ENCODE measurements at regions not wholly inside any gene's neighbourhood (a gene's known extent, or its start where the extent isn't known, plus 50 kb on each side); places are given as distances from the start of the nearest gene placed in this dataset.

DNA sequence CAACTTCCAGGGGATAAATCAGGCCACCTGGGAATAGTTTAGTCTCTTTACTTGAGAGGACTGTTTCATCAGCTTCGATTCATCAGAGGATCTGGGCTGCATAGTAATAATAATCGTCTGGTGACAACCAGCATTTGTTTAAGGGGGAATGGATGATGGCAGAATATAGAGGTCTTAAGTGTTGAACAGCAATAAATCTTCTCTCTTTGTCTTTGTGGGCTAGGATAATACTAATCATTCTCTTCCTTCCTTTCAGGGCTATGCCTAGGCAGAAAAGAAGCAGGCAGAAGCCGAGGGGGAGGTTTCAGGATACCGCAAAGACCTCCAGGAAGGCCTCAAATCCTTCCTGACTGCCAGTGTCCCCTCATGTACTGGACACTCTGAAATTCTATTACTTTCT, 150.4 kb upstream of the GAREM1 start:
- no peak for DNase-seq (ENCODE audit: low spot score)

DNA sequence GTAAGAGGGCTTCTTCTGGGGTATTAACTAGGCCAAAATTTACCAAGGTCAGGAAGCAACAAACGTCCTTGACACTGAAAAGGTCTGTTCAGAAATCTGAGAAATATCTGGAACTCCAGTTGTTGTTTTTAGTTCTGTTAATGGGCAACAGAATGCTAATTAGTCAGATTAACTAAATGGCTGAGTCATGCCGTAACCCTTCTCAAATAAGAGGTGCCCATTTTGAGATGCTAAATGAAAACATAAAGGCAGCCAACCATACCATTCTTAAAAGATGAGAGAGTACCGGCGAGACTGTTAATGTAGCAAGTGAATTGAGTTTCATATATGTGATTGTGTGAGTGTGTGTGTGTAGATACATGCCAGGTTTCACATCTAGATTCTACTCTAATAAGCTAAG, 147.9 kb upstream of the GAREM1 start:
- no peak for DNase-seq (ENCODE audit: low spot score)

DNA sequence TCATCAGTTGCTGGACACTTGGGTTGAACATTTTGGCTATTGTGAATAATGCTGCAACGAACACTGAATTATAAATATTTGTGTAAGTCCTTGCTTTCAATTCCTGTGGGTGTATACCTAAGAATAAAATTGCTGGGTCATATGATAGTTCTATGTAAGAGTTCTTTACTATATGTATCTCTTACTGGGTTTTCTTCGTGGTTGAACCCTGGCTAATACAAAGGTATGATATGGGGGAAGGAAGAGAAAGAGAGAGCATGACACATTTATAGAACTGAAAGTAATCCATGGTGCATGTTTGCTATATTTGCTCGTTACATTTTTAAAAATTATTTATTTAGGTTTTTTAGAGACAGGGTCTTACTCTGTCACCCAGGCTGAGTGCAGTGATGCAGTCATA, 143.1 kb upstream of the GAREM1 start:
- no peak for DNase-seq (ENCODE audit: low spot score)

DNA sequence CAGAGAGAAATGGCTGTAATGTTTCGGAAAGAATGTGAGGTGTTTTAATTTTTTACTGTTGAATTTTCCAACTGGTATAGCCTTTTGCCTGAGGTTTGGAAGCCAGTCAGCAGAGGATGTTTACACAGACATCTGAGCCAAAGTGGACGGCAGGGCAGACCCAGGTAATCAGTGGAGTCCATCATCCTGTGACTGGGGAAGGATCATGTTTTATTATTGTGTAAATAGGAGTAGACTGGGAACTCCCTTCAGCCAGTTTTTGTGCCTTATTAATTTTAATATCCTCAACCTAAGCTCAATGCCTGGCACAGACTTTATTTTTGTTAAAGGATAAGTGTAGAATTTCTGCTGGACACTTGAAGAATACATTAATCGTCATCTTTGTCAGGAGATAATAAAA, 142.0 kb upstream of the GAREM1 start:
- DNase-seq (ENCODE audit: low spot score), result no peak

DNA sequence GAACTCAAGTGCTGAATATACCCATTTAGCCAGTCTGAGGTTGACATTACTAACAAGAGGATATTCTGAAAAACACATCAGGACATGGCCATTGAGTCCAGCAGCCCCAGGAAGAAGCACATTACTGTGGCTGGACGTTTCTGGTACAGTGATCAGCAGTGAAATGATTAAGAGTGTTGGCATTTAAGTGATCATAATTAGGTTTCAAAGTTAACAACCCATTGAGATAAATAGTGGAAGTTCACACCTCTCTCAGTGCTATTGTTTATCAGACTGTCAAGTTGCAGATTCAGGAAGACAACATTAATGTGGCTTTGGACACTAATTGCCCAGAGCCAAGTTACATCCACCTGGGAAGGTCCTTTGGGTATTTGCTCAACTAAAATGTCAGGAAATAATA, 139.5 kb upstream of the GAREM1 start:
- no peak for DNase-seq (ENCODE audit: low spot score)

DNA sequence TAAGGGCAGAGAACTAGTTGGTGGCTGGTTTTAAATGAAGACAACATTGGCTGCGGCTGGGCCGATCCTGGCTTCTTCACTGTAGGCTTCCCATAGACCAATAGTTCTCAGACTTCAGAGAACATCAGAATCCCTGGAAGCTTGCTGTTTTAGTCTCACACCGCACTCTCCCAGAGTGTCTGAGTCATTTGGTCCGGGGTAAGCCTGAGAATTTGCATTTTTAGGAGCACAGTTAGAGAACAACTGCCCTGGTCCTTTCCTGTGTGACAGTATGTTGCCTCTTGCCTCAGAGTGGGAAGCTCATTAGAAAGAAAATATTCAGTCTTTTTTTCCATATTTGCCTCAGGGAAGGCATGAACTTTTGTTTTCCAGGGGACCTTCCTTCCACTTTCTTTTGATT, 137.1 kb upstream of the GAREM1 start:
- DNase-seq (ENCODE audit: low spot score), result no peak

DNA sequence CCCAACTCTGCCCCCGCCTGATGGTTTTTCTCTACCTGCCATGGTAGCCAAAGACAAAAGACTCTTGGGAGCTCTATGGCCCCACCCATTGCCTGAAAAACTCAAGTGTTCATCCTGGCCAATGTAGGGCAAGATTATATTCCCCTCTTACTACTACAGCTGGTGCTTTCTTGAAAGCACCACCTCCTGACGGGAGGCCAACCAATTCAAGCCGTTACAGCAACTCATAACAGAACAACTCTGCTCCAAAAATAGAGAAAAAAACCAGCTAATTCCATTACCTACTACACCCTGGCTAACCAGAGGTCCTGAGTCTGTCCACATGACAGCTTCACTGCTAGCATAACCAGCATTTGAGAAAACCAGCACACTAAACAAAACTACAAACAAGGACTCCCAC, 127.5 kb upstream of the GAREM1 start:
- DNase-seq (ENCODE audit: low spot score), result no peak

DNA sequence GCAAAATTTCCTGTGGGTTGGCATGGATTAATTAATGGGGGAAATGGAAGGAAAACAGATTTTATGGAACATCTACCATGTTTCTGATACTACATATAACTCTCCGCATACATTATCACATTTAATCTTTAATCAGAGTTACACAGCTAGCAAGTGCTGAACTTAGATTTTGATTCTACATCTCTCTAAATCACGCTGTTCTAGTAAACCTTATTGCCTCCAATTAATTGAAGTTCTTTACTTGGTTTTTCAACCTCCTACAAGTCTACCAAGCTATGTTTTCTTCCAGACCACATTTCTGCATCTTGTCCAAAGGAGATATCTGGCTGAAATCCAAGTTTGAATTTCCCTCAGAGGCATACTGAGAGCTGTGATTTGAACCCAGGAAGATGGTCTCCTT, 125.8 kb upstream of the GAREM1 start:
- DNase-seq (ENCODE audit: low spot score), result no peak

DNA sequence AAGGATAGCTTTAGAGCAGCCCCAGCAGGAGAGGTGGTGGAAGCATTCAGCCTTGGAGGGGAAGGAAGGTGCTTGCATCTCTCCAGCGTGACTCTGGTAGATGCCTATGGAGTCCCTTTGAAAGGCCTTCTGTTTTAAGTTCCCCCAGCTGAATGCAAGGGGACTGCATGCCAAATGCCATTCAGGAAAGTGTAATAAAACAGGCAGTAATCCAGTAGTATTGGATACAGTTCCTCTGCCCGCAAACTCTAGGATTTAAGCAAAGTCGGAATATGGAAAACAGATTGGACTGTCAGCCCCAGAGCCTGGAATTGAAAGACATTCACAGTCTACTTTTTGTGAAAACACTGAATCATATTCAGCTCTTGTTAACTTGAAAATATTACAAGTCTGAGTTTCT, 125.2 kb upstream of the GAREM1 start:
- no peak for DNase-seq (ENCODE audit: low spot score)

DNA sequence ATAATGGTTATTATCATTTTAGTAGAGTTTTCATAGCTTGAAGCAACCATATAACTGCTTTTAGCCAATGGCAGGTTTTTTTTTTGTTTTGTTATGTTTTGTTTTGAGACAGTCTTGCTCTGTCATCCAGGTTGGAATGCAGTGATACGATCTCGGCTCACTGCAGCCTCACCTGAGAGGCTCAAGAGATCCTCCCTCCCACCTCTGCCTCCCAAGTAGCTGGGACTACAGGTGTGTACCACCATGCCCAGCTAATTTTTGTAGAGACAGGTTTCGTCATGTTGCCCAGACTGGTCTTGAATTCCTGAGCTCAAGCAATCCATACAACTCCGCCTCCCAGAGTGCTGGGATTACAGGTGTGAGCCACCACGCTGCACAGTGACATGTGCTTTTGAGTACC, 117.5 kb upstream of the GAREM1 start:
- no peak for DNase-seq (ENCODE audit: low spot score)

DNA sequence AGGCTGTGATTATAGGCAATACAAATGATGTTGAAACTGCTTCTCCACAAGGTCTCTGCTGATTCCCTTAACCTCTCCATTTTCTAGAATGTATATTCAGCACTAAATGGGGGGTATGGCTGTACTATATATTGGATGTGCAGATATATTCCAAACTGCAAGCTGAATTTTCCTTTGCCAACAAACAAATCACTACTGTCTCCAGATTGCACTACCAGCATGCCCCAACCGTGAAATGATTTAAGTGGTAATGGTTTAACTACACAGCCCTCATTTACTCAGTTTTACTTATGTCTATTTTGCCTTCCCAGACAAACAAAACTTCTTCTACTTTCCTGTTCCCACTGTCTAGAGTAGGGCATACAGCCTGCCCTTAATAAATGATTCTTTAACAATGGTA, 112.7 kb upstream of the GAREM1 start:
- DNase-seq (ENCODE audit: low spot score), result no peak

DNA sequence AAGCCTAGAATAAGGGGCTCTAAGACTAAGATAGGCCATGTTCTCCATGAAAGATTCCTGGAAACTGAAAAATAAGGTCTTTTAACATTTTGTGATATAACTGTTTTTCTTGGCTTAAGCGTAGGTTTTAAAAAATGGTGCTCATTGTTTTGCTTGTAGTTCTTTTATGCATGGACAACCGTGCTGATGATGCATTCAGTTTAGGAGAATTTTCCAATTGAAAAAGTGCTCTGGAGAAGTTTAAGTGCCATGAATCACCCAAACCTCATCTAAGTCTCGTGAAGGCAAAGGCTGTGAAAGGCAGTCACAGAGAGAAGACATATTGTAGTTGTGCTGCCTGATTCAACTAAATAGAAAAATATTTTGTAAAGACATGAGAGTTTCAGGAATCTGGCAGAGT, 111.8 kb upstream of the GAREM1 start:
- DNase-seq (ENCODE audit: low spot score), result no peak

DNA sequence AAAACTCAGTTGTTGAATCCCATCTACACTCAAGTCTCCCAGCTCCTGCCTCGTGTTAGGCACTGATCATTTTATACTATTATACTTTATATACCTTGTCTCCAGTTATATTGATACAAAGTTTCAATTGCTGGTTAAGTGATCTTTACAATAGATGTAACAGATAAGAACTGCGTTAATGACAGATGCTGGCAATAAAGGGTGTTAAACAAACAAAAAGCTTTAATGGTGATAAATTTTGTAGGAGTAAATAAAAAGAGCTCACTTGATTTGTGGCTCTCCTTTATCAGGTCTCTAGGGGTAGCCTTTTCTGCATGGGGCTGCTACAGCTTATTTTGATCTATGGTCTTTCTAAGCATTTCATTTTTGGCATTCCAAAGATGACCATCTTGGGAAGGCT, 106.9 kb upstream of the GAREM1 start:
- DNase-seq (ENCODE audit: low spot score), result no peak

DNA sequence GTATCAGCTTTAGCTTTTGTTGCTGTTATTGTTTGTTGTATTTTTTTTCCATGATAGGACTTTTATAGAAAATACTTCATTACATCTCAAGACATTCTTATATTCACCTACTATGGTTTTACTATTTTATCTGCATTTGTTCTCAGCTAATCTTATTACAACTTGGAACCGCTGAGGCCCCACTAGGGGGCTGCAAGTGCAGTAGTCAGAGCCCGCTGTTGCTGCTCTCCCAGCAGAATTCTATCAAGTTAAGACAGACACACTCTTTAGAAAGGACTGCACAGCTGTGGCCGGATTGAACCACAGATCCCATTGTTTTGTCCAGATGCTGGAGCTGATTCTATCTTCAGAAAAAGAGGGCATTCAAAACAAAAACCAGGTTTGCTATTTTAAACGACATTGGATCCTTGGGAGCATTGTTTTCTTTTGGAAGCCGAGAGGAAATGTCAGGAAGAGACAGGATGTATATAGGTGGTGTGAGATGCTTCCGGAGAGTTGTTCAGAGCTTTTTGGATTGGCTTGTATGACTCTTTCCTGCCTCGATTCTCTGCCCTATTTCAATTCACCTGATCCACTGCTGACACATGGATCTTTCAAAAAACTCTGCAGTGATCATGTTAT, 105.7 kb upstream of the GAREM1 start:
- DNase-seq (ENCODE audit: low spot score), result peak; percentile 2

DNA sequence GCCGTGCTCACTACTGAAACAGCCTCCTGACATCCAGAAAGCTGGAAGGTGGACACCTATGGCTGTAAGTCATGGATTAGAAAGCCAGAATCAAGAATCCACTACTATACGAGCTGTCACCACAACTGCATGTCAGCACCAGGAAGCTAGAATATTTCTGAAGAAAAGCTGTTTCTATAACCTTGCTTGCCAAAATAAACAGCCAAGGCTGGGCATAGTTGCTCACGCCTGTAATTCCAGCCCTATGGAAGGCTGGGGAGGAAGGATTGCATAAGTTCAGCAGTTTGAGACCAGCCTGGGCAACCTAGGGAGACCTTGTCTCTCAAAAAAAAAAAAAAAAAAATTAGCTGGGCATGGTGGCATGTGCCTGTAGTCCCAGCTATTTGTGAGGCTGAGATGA, 96.3 kb upstream of the GAREM1 start:
- DNase-seq (ENCODE audit: low spot score), result no peak

DNA sequence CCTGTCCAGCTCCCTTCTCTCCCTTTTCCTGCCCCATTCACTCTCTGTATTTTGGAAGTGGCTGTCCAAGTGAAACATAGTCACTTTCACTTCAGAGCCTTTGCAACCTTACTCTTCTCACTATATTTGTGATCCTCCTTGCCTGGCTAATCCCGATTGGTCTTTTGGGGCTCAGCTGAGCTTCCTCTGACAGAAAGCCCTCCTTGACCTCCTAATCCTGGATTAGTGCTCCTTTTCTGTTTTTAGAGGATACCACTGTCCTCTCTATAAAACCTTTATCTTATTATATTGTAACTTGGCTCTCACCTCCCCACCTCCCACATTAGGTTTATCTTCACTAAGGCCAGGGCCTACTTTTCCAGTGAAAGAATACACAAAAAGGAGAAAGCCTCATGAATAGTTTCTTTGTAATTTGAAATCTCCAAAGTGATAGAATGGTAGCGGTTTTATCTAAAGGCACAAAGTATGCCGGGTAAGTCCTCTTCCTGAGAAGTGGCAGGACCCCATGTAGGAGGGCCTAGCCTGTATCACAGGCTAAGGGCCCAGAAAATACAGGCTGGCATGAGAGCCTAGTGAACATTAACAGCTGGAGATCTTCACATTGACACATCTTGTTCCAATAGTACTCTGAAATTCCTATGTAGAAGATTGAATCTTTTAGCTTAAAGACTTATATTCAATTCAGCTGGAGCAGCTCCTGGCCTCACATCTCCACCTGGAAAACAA, 83.1 kb upstream of the GAREM1 start:
- no peak for DNase-seq (ENCODE audit: low spot score)

DNA sequence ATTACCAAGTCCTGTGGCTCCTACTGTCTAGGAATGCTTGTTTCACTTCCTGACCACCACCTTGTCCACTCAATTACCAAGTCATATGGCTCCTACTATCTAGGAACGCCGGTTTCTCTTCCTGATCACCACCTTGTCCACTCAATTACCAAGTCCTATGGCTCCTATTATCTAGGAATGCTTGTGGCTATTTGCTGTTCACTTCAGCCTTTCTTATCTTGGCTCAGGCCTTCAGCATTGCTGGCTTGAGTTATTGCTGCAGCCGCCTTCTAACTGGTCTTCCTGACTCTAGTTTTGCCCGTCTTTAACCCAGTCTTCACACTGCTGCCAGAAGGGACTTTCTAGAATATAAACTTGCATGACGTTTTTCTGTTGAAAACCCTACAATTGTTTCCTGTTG, 82.5 kb upstream of the GAREM1 start:
- DNase-seq (ENCODE audit: low spot score), result no peak

DNA sequence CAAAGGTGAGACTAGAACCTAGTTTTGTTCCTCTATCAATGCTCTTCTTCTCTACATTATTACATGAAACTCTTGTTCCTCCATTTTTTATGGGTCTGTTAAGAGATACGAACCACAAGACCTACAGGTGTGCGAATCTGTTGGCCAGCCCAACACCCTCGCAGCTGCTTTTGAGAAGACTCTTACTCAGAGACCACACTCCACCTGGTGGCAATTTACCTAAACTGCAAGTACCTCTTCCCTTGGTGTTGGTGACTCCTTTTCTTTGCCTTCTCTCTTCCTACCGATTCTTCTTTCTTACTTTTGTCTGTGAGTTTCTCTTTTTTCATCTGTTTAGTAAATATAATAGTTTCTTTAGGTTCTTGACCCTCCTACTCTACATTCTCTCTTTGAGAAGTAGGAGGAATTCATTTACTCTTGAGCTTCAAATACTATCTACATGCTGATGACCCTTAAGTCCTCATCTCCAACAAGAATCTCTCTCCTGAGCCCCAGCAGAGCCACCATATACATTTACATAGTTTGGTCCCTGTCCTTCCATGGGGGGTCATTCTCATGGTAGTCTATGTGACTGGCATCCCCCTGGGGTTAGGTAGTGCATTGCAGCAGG, 81.8 kb upstream of the GAREM1 start:
- DNase-seq (ENCODE audit: low spot score), result peak; percentile 75

DNA sequence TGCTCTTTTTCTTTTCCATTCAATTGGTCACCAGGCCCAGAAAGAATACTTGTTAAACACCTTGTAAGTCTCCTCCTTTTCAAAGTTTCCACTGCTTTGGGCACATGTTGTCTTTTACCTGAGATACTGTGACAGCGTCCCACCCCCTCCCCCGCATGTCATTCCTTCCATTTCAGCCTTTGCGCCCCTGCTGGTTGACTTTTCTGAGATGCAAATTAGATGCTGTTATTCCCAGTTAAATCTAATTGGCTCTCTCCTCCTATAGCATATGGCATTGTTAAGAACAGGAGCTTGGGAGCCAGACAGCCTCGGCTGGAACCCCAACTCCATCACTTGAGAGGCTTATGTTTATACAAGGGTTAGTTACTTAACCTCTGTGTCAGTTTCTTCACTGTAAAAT, 80.3 kb upstream of the GAREM1 start:
- DNase-seq (ENCODE audit: low spot score), result peak; percentile 27

DNA sequence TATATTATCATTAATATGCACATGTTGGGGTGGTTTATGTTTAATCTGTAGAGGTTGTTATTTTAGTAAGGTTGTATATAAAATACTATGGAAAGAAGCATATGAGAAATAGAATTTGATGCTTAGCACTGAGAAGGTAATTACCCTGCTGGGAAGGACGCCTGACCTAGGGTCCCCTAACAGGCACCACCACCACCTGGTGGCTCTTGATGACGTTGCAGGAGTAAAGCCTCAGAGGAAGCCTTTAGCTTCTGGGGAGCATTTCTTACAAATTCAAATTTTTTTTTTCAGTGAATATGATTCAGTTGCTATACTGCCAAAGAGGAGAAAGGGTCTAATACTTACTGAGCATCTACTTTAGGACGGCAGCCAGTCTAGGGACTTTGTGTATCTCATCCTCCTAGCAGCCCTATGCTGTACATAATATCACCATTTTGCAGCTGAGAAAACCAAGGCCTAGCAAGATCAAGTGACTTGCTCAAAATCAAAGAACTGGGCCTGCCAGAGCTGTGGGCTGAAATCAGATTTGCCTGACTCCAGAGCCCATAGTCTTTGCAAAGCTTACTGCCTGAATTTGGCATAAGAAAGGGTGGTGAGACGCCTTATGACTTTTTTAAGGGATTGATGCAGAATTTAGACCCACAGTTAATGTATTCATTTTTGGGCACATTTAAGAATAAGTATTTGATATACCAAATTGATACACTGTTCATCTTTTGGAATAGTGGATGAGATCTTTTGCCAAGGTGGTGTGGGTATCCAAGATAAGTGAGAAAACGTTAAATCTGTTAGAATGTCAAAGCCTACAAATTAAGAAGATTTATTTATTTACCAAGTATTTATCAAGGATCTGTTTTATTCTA, 78.8 kb upstream of the GAREM1 start:
- peak; percentile 68 for DNase-seq (ENCODE audit: low spot score)

DNA sequence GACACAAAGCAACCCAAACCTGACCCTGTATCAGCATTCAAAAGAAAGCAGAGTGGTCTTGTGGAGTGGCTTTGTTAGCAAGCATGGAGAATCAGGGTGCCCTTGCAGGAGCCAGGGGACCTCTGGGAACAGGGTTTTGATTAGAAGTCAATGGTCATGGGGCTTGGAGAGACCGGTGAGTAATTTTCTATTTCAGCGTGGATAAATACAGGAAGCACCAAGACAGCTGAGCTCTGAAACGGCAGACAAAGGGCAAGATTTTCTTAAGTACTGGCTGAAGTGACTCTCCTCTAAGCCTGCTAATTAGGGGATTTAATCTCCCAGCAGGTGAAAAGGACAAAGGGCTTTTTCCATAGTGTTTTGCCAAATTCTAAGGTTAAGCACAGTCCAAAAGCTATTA, 78.0 kb upstream of the GAREM1 start:
- DNase-seq (ENCODE audit: low spot score), result no peak

DNA sequence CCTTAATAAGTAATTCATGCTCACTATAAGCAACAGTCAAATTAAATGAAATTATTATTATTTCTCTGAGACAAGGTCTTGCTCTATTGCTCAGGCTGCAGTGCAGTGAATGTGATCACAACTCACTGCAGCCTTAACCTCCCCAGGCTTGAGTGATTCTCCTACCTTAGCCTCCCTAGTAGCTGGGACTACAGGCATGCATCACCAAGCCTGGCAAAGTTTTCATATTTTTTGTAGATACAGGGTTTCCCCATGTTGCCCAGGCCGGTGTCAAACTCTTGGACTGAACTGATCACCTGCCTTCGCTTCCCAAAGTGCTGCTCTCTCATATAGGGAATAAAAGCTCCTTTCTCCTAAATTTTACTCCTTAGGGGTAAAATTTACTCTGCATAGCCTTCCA, 74.9 kb upstream of the GAREM1 start:
- DNase-seq (ENCODE audit: low spot score), result no peak

Measured in HT-29 (cell line).